ENCODE measurements at regions not wholly inside any gene's neighbourhood (a gene's known extent, or its start where the extent isn't known, plus 50 kb on each side); places are given as distances from the start of the nearest gene placed in this dataset.

DNA sequence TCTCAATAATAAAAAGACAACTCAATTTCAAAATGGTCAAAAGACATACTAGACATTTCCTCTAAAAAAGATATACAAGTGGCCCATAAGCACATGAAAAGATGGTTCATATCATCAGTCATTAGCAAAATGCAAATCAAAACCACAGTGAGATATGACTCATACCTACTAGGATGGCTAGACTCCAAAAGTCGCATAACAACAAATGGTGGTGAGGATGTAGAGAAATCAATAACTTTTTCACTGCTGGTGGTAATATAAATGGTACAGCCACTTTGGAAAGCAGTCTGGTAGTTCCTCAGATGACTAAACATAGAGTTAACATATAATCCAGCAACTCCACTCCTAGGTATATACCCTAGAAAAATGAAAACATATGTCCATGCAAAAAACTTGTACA, 242.3 kb upstream of the NOL4 start:
- TF ChIP-seq EZH2 (IDR thresholded peaks at IDR 0.05; ENCODE audit: insufficient read depth, poor library complexity, severe bottlenecking) (no peak), EZH2phosphoT487 (IDR thresholded peaks at IDR 0.05; ENCODE audit: insufficient read depth, low read depth) (no peak)
